ENCODE measurements at regions not wholly inside any gene's neighbourhood (a gene's known extent, or its start where the extent isn't known, plus 50 kb on each side); places are given as distances from the start of the nearest gene placed in this dataset.

- Histone ChIP-seq H3K36me3 (ENCODE audit: control insufficient read depth, insufficient read depth, low read length) (no peaks in the 10 kb centered on the region), H3K4me3 (ENCODE audit: low read depth, low read length) (no peak overlapping the region), H3K9me3 (ENCODE audit: control insufficient read depth in 2 of 2, low read length in 2 of 2) (no peaks in the 10 kb centered on the region), H3K27me3 (ENCODE audit: control insufficient read depth, insufficient read depth, low read length) (no peaks in the 10 kb centered on the region), H3K27ac (ENCODE audit: insufficient read depth, low read length, poor library complexity, severe bottlenecking) (no peak overlapping the region), H3K4me1 (ENCODE audit: control insufficient read depth, insufficient read depth, low read length, poor library complexity, severe bottlenecking) (no peaks in the 10 kb centered on the region)
- Mint-ChIP-seq H3K4me3 (no peak overlapping the region), H3K27me3 (peaks cover 4% of the 10 kb centered on the region), H3K36me3 (no peaks in the 10 kb centered on the region), H3K27ac (no peak overlapping the region), H3K4me1 (no peaks in the 10 kb centered on the region), H3K9me3 (peaks cover 0 to 2% (median 0%) of the 10 kb centered on the region in 7 donors)
- ATAC-seq (ENCODE audit: low read depth in 2 of 2): no peak
- no peak for DNase-seq
Measured at GRCh38 chr12:22916241-22916640, 291.3 kb downstream of the ETNK1 start.

DNA sequence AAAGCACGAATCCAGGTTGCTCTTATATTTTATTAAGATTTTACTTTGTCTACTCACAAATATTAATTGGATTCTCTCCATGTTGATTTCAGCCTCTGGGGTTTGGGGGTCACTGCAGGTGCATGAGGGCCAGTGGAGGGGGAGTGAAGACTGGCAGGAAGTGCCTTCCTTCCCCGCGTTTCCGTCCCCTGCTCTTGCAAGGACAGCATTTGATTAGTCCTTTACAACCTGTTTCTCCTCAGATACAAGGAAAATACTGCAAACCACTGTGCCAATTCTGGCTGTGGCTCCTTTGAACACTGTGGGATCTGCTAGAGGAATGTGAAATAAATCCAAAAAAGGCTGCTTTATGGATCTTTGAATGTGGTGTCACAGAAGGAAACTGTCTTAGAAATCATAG, 291.8 kb downstream of the ETNK1 start:
- Mint-ChIP-seq H3K4me1 (no peaks in the 10 kb centered on the region), H3K27me3 (peaks cover under 1% of the 10 kb centered on the region), H3K27ac (no peak overlapping the region), H3K36me3 (no peaks in the 10 kb centered on the region), H3K4me3 (no peak overlapping the region), H3K9me3 (peaks cover 0 to 2% (median 0%) of the 10 kb centered on the region in 7 donors)
- DNase-seq: no peak
- no peak for ATAC-seq (ENCODE audit: low read depth in 2 of 2)
- no peaks in the 10 kb centered on the region for H3K36me3 ChIP-seq (ENCODE audit: control insufficient read depth, insufficient read depth, low read length)
- H3K27me3 ChIP-seq (ENCODE audit: control insufficient read depth, insufficient read depth, low read length): no peaks in the 10 kb centered on the region
- no peaks in the 10 kb centered on the region for H3K4me1 ChIP-seq (ENCODE audit: control insufficient read depth, insufficient read depth, low read length, poor library complexity, severe bottlenecking)
- H3K4me3 ChIP-seq (ENCODE audit: low read depth, low read length): no peak overlapping the region
- no peaks in the 10 kb centered on the region for H3K9me3 ChIP-seq (ENCODE audit: control insufficient read depth in 2 of 2, low read length in 2 of 2)
- H3K27ac ChIP-seq (ENCODE audit: insufficient read depth, low read length, poor library complexity, severe bottlenecking): no peak overlapping the region

DNA sequence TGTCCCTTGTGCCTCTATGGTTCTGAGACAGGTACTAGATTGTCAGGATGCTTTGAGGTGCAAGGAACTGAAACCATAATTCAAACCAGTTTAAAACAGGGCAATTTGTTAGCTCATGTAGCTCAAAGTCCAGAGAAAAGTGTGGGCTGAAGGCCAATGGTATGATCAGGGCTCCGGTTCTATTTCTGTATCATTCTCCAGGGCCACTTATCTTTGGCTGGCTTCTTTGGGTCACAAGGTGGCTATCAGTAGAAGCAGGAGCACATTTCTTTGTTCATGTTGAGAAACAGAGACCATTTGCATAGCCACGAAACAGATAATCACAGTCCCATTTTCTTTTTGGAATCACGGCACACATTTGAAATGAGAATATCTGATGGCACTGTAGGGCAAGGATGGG, 294.9 kb downstream of the ETNK1 start:
- no peak for DNase-seq
- Histone ChIP-seq H3K4me1 (ENCODE audit: control insufficient read depth, insufficient read depth, low read length, poor library complexity, severe bottlenecking) (no peaks in the 10 kb centered on the region), H3K27ac (ENCODE audit: insufficient read depth, low read length, poor library complexity, severe bottlenecking) (no peak overlapping the region), H3K4me3 (ENCODE audit: low read depth, low read length) (no peak overlapping the region), H3K9me3 (ENCODE audit: control insufficient read depth in 2 of 2, low read length in 2 of 2) (no peaks in the 10 kb centered on the region), H3K36me3 (ENCODE audit: control insufficient read depth, insufficient read depth, low read length) (no peaks in the 10 kb centered on the region), H3K27me3 (ENCODE audit: control insufficient read depth, insufficient read depth, low read length) (no peaks in the 10 kb centered on the region)
- H3K4me3 Mint-ChIP-seq: no peak overlapping the region
- no peak overlapping the region for H3K27ac Mint-ChIP-seq
- H3K4me1 Mint-ChIP-seq: no peaks in the 10 kb centered on the region
- no peaks in the 10 kb centered on the region for H3K36me3 Mint-ChIP-seq
- H3K9me3 Mint-ChIP-seq: peaks cover 0 to 2% (median 0%) of the 10 kb centered on the region in 7 donors
- no peak for ATAC-seq (ENCODE audit: low read depth in 2 of 2)
- H3K27me3 Mint-ChIP-seq: no peaks in the 10 kb centered on the region

DNA sequence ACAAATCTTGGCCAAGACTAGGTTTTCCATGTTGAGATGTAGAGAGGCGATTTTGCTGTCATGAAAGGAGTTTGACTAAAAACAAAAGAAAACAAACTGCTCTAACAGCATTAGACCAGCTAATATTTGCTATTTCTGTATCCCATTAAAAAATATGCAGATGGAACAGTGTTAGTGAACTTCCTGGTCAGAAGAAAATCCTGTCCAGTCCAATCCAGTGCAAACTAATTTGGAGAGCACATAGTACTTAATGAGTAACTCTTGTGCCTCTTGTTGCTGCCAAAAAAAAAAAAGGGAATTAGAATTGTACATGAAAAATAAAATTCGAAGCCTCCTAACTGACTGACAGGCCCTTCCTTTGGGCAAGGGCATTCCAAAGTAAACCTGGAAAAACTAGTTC, 298.8 kb downstream of the ETNK1 start:
- Mint-ChIP-seq H3K36me3 (no peaks in the 10 kb centered on the region), H3K9me3 (peaks cover 0 to 2% (median 0%) of the 10 kb centered on the region in 7 donors), H3K4me1 (no peaks in the 10 kb centered on the region), H3K27ac (no peak overlapping the region), H3K4me3 (no peak overlapping the region), H3K27me3 (no peaks in the 10 kb centered on the region)
- ATAC-seq (ENCODE audit: low read depth in 2 of 2) (no peak), DNase-seq (no peak)
- Histone ChIP-seq H3K4me1 (ENCODE audit: control insufficient read depth, insufficient read depth, low read length, poor library complexity, severe bottlenecking) (no peaks in the 10 kb centered on the region), H3K9me3 (ENCODE audit: control insufficient read depth in 2 of 2, low read length in 2 of 2) (no peaks in the 10 kb centered on the region), H3K36me3 (ENCODE audit: control insufficient read depth, insufficient read depth, low read length) (no peaks in the 10 kb centered on the region), H3K27ac (ENCODE audit: insufficient read depth, low read length, poor library complexity, severe bottlenecking) (no peak overlapping the region), H3K4me3 (ENCODE audit: low read depth, low read length) (no peak overlapping the region), H3K27me3 (ENCODE audit: control insufficient read depth, insufficient read depth, low read length) (no peaks in the 10 kb centered on the region)

GRCh38 chr12:22924391-22924790, 299.4 kb downstream of the ETNK1 start:
- no peaks in the 10 kb centered on the region for H3K27me3 ChIP-seq (ENCODE audit: control insufficient read depth, insufficient read depth, low read length)
- no peak overlapping the region for H3K27ac Mint-ChIP-seq
- ATAC-seq (ENCODE audit: low read depth in 2 of 2) (no peak), DNase-seq (no peak)
- H3K4me3 Mint-ChIP-seq: no peak overlapping the region
- H3K27ac ChIP-seq (ENCODE audit: insufficient read depth, low read length, poor library complexity, severe bottlenecking): no peak overlapping the region
- no peaks in the 10 kb centered on the region for H3K36me3 Mint-ChIP-seq
- peaks cover 0 to 2% (median 0%) of the 10 kb centered on the region in 7 donors for H3K9me3 Mint-ChIP-seq
- no peaks in the 10 kb centered on the region for H3K4me1 Mint-ChIP-seq
- H3K9me3 ChIP-seq (ENCODE audit: control insufficient read depth in 2 of 2, low read length in 2 of 2): no peaks in the 10 kb centered on the region
- no peaks in the 10 kb centered on the region for H3K36me3 ChIP-seq (ENCODE audit: control insufficient read depth, insufficient read depth, low read length)
- no peak overlapping the region for H3K4me3 ChIP-seq (ENCODE audit: low read depth, low read length)
- no peaks in the 10 kb centered on the region for H3K27me3 Mint-ChIP-seq
- no peaks in the 10 kb centered on the region for H3K4me1 ChIP-seq (ENCODE audit: control insufficient read depth, insufficient read depth, low read length, poor library complexity, severe bottlenecking)

DNA sequence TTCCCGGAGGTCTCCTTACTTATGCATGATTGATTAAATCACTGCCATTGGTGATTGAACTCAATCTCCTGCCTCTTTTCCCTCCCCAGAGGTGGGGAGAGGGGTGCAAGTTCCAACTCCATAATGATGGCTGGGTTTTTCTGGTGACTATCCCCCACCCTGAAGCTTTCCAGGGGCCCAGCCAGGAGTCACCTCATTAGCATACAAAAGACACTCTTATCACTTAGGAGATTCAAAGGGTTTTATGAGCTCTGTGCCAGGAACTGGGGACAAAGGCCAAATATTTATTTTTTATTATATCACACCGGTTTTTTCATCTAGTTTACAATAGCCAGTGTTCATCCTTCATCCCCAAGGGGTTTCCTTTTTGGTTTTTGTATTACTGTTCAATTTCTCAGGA, 300.7 kb downstream of the ETNK1 start:
- Histone ChIP-seq H3K9me3 (ENCODE audit: control insufficient read depth in 2 of 2, low read length in 2 of 2) (no peaks in the 10 kb centered on the region), H3K27me3 (ENCODE audit: control insufficient read depth, insufficient read depth, low read length) (no peaks in the 10 kb centered on the region), H3K27ac (ENCODE audit: insufficient read depth, low read length, poor library complexity, severe bottlenecking) (no peak overlapping the region), H3K4me3 (ENCODE audit: low read depth, low read length) (no peak overlapping the region), H3K36me3 (ENCODE audit: control insufficient read depth, insufficient read depth, low read length) (no peaks in the 10 kb centered on the region), H3K4me1 (ENCODE audit: control insufficient read depth, insufficient read depth, low read length, poor library complexity, severe bottlenecking) (no peaks in the 10 kb centered on the region)
- DNase-seq (no peak), ATAC-seq (ENCODE audit: low read depth in 2 of 2) (no peak)
- Mint-ChIP-seq H3K4me3 (no peak overlapping the region), H3K36me3 (no peaks in the 10 kb centered on the region), H3K27ac (no peak overlapping the region), H3K27me3 (no peaks in the 10 kb centered on the region), H3K4me1 (no peaks in the 10 kb centered on the region), H3K9me3 (peaks cover 0 to 2% (median 0%) of the 10 kb centered on the region in 7 donors)

DNA sequence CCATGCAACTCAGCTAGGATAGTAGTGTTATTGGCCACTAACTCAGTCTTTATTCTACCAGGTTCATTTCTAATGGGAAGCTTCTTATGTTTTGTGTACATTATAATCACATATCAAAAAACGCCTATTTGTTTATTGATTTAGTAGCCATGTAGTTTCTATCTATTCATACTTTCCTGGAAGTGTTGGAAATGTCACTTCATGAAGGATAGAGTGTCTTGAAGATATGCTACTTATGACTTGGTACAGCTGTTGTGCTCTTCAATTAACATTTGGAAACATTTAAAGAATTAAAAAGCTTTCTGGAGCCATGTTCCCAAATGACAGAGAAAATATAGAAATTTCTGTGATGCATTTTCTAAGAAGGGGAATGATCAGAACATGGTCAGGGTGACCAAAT, 307.5 kb downstream of the ETNK1 start:
- peaks cover 0 to 2% (median 1%) of the 10 kb centered on the region in 7 donors for H3K9me3 Mint-ChIP-seq
- H3K36me3 ChIP-seq (ENCODE audit: control insufficient read depth, insufficient read depth, low read length): no peaks in the 10 kb centered on the region
- no peak for ATAC-seq (ENCODE audit: low read depth in 2 of 2)
- H3K9me3 ChIP-seq (ENCODE audit: control insufficient read depth in 2 of 2, low read length in 2 of 2): no peaks in the 10 kb centered on the region
- H3K4me3 ChIP-seq (ENCODE audit: low read depth, low read length): no peak overlapping the region
- H3K36me3 Mint-ChIP-seq: no peaks in the 10 kb centered on the region
- no peak overlapping the region for H3K4me3 Mint-ChIP-seq
- H3K27ac Mint-ChIP-seq: no peak overlapping the region
- H3K4me1 ChIP-seq (ENCODE audit: control insufficient read depth, insufficient read depth, low read length, poor library complexity, severe bottlenecking): no peaks in the 10 kb centered on the region
- no peaks in the 10 kb centered on the region for H3K27me3 ChIP-seq (ENCODE audit: control insufficient read depth, insufficient read depth, low read length)
- H3K27me3 Mint-ChIP-seq: no peaks in the 10 kb centered on the region
- no peaks in the 10 kb centered on the region for H3K4me1 Mint-ChIP-seq
- H3K27ac ChIP-seq (ENCODE audit: insufficient read depth, low read length, poor library complexity, severe bottlenecking): no peak overlapping the region
- no peak for DNase-seq

- H3K27me3 Mint-ChIP-seq: no peaks in the 10 kb centered on the region
Measured at GRCh38 chr12:22935090-22935489, 310.1 kb downstream of the ETNK1 start.

More at GRCh38 chr12:22935090-22935489, 310.1 kb downstream of the ETNK1 start:
- H3K27me3 ChIP-seq (ENCODE audit: control insufficient read depth, insufficient read depth, low read length): no peaks in the 10 kb centered on the region
- H3K4me3 Mint-ChIP-seq: no peak overlapping the region
- ATAC-seq (ENCODE audit: low read depth in 2 of 2): no peak
- H3K4me1 Mint-ChIP-seq: no peaks in the 10 kb centered on the region
- no peaks in the 10 kb centered on the region for H3K36me3 Mint-ChIP-seq
- no peaks in the 10 kb centered on the region for H3K9me3 ChIP-seq (ENCODE audit: control insufficient read depth in 2 of 2, low read length in 2 of 2)
- no peaks in the 10 kb centered on the region for H3K36me3 ChIP-seq (ENCODE audit: control insufficient read depth, insufficient read depth, low read length)
- H3K4me1 ChIP-seq (ENCODE audit: control insufficient read depth, insufficient read depth, low read length, poor library complexity, severe bottlenecking): no peaks in the 10 kb centered on the region
- no peak overlapping the region for H3K27ac Mint-ChIP-seq
- no peak for DNase-seq
- no peak overlapping the region for H3K27ac ChIP-seq (ENCODE audit: insufficient read depth, low read length, poor library complexity, severe bottlenecking)
- peaks cover 0 to 7% (median 2%) of the 10 kb centered on the region in 7 donors for H3K9me3 Mint-ChIP-seq
- no peak overlapping the region for H3K4me3 ChIP-seq (ENCODE audit: low read depth, low read length)

Data from CD4-positive, CD25-positive, alpha-beta regulatory T cell (primary cell).